ENCODE measurements at regions not wholly inside any gene's neighbourhood (a gene's known extent, or its start where the extent isn't known, plus 50 kb on each side); places are given as distances from the start of the nearest gene placed in this dataset.

DNA sequence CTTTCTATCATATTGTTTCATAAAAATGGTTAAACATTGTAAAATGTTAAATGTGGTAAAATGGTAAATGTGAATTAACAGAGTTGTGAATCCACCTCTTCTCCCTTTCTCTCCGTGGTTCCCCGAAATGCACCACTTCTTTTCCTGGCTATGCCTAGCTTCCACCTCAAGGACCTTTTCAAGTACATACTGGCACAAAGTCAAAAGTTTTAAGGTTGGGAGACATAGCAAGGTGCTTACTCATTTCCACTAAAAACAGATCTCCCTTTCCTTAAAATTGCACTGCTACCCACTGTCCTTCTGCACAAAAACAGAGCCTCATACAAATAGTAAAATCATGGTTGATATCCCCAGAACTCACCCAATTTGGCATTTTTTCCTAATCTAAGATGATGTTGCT lies 558.2 kb downstream of the SLITRK6 start:
- dilution Hi-C loops (cut with HindIII; ENCODE audit: low sequenced_read_pairs, unreplicated experiment): no loop called here
- no TSS peak for BruUV-seq (replicated peaks)
- H3K14ac ChIP-seq (replicated peaks; ENCODE audit: low read depth, low read length): no peak overlapping the region
- no peak overlapping the region for H2BK5ac ChIP-seq (ENCODE audit: low read depth, low read length, poor library complexity, severe bottlenecking)
- intact Hi-C loops (cut with micrococcal nuclease): no loop called here
- H3K9ac ChIP-seq (ENCODE audit: low read depth, low read length): no peak overlapping the region
- no peak overlapping the region for H2BK120ac ChIP-seq (ENCODE audit: low read depth, low read length)
- no peak overlapping the region for H3K4me2 ChIP-seq (ENCODE audit: low read depth, low read length)
- no peak for TF ChIP-seq MXI1 (IDR thresholded peaks at IDR 0.05; ENCODE audit: borderline replicate concordance, low read depth, low read length)
- TF ChIP-seq, protein P1, sequence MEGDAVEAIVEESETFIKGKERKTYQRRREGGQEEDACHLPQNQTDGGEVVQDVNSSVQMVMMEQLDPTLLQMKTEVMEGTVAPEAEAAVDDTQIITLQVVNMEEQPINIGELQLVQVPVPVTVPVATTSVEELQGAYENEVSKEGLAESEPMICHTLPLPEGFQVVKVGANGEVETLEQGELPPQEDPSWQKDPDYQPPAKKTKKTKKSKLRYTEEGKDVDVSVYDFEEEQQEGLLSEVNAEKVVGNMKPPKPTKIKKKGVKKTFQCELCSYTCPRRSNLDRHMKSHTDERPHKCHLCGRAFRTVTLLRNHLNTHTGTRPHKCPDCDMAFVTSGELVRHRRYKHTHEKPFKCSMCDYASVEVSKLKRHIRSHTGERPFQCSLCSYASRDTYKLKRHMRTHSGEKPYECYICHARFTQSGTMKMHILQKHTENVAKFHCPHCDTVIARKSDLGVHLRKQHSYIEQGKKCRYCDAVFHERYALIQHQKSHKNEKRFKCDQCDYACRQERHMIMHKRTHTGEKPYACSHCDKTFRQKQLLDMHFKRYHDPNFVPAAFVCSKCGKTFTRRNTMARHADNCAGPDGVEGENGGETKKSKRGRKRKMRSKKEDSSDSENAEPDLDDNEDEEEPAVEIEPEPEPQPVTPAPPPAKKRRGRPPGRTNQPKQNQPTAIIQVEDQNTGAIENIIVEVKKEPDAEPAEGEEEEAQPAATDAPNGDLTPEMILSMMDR (conservative IDR thresholded peaks at IDR 0.05; ENCODE audit: low read depth, low read length): no peak
- no peak for TF ChIP-seq RFX5 (IDR thresholded peaks at IDR 0.05; ENCODE audit: low read depth, low read length)
- H4K8ac ChIP-seq (ENCODE audit: low read depth in 2 of 2, low read length in 2 of 2): no peak overlapping the region; a peak in 1 of 4 replicates
- H3K4ac ChIP-seq (ENCODE audit: low read depth, low read length): no peak overlapping the region
- H3K9me1 ChIP-seq (ENCODE audit: insufficient read depth, low read length): no peaks in the 10 kb centered on the region
- no peak overlapping the region for H2BK15ac ChIP-seq (ENCODE audit: low read depth, low read length)
- no peak overlapping the region for H2BK20ac ChIP-seq (ENCODE audit: low read depth, low read length)
- no peak overlapping the region for H3K4me3 ChIP-seq (ENCODE audit: insufficient read depth, low read depth, low read length)
- peak; percentile 44 for DNase-seq
- ChIA-PET POLR2A (ENCODE audit: unreplicated experiment) (no interaction called here), CTCF (no interaction called here)
- in situ Hi-C loops (cut with MboI; ENCODE audit: low sequenced_read_pairs): no loop called here
- no peaks in the 10 kb centered on the region for H3K36me3 ChIP-seq (ENCODE audit: control insufficient read depth, insufficient read depth, low read length)
- ATAC-seq (ENCODE audit: low read depth): no peak
- no peaks in the 10 kb centered on the region for H3K27me3 ChIP-seq (ENCODE audit: control insufficient read depth, insufficient read depth, low read length)
- no peak overlapping the region for H2AK5ac ChIP-seq (ENCODE audit: low read depth, low read length)
- H3K27ac ChIP-seq (ENCODE audit: insufficient read depth, low read length): no peak overlapping the region
- H2AFZ ChIP-seq (replicated peaks; ENCODE audit: low read length, poor library complexity): no peak overlapping the region
- no peaks in the 10 kb centered on the region for H3K9me3 ChIP-seq (ENCODE audit: control insufficient read depth, insufficient read depth, low read length)
- no peak overlapping the region for H4K5ac ChIP-seq (ENCODE audit: low read depth, low read length)
- no peaks in the 10 kb centered on the region for H4K20me1 ChIP-seq (ENCODE audit: insufficient read depth, low read length)
- no peaks in the 10 kb centered on the region for H3K4me1 ChIP-seq (ENCODE audit: control insufficient read depth, insufficient read depth, low read length)
- H3K56ac ChIP-seq (ENCODE audit: extremely low read depth, insufficient read depth, low read length): no peak overlapping the region
- H4K91ac ChIP-seq (ENCODE audit: insufficient read depth, low read depth, low read length): no peak overlapping the region
- H3K23ac ChIP-seq (ENCODE audit: low read depth, low read length): no peak overlapping the region
- H3K18ac ChIP-seq (ENCODE audit: low read depth, low read length): no peak overlapping the region
- H2AK9ac ChIP-seq (replicated peaks; ENCODE audit: low read depth, low read length, poor library complexity): no peak overlapping the region
- H3K79me1 ChIP-seq (ENCODE audit: low read depth in 1 of 2, low read length in 2 of 2): no peaks in the 10 kb centered on the region
- no CpG with 5 or more reads among the region's 2 CpGs for WGBS, 2 experiments (ENCODE audit: extremely low coverage in 2 of 2, insufficient read length in 1 of 2)

All from IMR-90 (cell line).